Fibroblast of gingiva (primary cell): ENCODE measurements at regions not wholly inside any gene's neighbourhood (a gene's known extent, or its start where the extent isn't known, plus 50 kb on each side); places are given as distances from the start of the nearest gene placed in this dataset.

Experiments used
- DNase-seq: peaks from one replicate; pipeline ENCODE4 v3.0.0-alpha.2; 2011; ENCODE audit warnings: low read depth

DNA sequence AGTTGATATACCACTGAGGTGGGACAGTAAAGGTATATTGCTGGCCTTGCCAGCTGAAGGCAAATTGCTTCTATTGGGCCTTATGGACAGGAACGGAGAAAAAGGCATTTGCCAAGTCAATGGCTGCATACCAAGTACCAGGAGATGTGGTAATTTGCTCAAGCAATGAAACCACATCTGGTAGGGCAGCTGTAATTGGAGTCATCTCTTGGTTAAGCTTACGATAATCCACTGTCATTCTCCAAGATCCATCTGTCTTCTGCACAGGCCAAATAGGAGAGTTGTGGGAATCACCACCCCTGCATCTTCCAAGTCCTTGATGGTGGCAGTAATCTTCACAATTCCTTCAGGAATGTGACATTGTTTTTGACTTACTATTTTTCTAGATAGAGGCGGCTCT is 350.7 kb upstream of the ADAMTS5 start:
- DNase-seq = peak; percentile 58

DNA sequence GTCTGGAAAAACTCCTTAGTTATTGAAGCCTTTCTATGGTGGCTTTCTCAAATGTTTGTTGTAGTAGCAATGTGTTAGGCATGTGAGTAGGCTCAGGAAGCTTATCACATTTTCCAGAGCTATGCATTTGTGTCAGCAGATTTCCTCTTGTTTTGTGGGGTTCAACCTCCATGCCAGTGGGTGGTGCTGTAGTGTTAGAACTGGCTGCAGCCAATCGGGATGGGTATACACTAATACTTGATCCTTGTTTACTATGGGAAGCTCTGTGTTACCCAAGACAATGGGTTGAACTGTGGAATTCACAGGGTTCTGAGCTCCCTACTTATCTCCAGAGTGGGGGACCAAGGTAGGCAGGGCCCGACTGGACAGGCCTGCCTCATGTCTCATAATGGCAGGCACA is 348.5 kb upstream of the ADAMTS5 start:
- no peak for DNase-seq

DNA sequence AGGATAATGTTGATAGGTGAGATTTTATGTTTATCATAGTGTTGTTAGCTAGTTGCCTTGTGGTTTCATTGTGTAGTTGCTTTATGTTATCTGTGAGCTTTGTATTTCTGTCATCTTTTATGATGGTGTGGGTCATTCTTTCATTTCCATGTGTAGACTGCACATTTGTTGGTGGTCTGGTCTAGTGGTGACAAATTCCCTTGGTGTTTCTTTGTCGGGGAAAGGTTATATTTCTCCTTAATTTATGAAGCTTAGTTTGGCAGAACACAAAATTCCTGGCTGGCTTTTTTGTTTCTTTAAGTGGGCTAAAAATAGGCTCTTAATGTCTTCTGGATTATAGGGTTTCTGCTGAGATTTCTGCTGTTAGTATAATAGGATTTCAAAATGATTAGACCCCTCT is 347.2 kb upstream of the ADAMTS5 start:
- DNase-seq = no peak

DNA sequence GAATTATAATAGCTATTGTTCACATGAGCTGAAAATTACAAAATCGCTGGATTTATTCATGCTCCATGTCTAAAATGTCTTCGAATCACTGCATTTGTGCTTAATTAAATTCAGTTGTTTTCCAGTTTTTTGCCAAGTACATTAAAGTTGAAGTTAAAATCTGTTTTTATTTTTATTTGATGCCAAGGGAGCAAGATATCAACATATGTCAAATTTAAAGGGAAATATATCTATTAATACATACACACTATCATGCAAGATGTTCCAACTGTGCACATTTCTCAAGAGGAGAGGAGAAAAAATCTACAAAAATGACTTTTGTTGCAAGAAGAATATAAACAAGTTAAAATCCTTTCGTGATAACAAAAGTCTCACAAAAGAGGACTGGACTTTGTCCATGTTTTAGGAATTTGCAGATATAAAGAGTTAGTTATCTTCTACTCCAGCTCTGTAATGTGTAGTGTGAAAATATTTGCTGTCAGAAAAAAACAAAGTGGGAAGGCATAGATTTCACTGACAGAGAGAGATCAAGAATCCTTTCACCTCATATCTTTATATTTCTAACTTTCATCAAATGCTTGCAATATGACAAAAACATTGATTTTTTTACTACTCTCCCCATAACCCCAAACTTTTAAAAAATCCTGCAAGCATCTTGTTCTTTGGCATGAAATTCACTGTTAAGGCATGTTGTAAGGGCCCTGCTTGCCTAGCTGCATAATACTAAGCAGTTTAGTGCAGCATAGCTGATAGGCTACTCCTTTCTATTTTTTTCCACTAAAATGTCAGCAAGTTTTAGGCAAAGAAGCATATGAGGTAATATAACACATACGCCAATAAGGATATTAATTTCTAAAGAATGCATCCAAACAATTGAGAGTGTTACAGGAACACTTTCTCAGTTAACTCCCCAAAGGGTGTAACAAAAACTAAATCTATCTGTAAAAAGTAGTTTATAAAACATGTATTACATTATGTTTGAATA is 340.2 kb upstream of the ADAMTS5 start:
- peak; percentile 62 for DNase-seq

DNA sequence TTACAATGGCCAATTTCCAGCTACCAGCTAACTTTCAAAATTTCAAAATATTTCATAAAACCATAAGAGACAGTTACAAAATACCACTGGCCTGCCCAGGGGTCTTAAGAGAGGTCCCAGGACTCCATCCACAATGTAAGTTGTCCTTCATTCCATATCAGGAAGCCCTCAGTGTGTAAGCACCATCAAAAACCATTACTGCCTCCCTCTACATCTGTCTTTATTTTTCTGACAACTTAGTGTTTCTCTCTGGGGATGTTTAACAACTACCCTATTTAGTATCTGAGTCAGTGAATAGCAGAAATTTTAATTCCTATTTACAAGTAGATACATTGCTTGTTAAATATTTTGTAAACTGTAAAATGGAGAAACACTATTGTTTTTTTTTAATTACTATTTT is 339.3 kb upstream of the ADAMTS5 start:
- DNase-seq = no peak

DNA sequence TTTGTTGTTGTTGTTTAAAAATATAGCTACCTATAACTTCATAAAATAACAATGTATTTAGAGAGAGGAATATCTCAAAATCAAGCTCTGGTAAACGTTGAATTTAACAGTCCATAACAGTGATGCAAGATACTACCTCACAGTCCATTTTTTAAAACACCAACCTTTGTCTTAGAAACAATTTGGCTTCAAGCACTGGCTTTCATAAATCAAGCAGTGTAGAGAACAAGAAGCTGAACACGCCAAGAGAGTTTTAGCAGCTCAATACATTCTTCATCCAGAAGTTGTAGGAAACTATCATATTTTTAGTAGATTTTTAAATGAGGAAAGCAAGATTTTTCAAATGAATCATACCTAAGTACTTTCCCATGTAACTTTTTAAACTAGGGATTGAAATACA is 334.3 kb upstream of the ADAMTS5 start:
- DNase-seq = no peak

DNA sequence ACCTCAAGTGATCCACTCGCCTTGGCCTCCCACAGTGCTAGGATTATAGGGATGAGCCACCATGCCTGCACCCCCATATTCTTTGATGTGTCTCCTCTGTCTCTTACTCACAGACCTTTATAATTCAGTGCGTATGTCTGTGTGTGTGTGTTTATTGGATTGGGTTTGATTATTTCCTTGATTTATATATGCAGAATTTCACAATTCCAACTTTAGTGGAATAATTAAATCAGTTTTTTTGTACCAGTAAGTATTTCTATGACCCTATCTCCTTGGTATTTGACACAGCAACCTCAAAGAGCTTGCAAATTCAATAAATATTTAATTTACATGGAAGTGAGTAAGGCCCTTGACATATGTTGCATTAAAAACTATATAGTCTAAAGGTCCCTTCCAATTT is 333.9 kb upstream of the ADAMTS5 start:
- DNase-seq = peak; percentile 47

DNA sequence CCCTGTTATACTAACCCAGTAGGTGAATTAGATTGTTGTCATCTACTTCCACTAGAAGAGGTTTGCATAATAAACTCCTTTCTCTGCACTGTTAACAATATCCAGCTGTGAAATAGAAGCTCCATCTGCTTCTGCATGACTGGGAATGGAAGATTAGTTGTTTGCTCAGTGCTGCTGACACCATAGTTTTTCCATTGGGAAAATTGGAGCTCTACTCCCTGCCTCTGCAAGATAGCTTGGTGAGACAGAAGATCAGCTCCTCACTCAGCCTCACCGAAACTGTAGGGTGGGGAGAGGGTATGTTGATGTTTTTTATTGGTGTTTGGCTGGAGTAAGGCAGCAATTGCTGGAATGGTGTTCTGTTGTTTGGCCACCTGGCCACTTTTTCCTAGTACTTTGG is 331.6 kb upstream of the ADAMTS5 start:
- DNase-seq = peak; percentile 36

DNA sequence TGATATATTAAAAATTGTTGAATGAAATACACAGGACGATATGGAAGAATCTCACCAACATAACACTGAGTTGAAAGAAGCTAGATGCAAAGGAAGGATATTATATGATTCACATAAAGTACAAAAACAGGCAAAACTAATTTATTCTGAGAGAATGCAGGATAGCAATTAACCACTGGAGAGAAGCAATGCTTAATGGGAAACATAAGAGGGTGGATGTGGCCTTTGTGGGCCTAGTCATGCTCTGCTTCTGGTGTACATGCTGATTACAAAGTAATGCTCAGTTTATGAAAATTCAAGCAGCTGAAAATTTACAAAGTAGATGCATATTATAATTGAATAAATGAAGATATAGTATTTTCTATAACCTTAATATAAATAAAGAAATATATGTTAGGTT is 326.4 kb upstream of the ADAMTS5 start:
- no peak for DNase-seq

DNA sequence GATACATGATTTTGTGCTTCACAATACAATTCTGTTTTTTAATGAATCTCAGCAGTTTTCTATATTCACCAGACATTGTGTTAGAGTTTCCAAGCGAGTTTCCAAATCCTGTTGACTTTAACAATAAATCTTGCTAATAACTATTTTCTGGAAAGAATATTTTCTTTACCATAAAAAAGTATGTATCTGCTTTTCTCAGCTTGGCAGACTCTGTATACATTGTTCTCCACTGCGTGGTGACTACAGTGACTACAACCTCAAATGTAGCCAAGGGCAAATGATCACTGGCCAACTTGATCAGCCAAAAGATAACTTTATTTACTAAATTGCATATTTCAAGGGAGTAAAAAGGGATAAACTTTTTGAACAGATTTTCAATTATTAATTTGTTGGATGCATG is 325.9 kb upstream of the ADAMTS5 start:
- DNase-seq = no peak

DNA sequence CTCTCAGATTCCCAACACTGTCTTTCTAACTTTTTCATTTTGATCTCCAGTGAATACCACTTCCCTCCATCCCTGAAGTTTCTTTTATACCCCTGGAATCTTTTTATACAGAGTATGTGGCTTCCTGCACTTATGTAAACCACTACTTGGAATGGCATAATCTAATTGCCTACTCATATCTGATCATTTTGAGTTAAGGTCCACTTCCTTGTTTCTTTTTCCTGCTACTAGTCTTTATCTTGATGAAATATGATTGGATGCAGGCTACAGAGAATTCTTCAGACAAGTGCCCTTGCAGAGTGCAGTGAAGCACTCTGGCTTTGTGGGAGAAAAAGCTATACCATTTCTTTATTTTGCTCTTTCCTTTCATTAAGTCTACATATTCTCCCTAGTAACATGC is 325.3 kb upstream of the ADAMTS5 start:
- no peak for DNase-seq

DNA sequence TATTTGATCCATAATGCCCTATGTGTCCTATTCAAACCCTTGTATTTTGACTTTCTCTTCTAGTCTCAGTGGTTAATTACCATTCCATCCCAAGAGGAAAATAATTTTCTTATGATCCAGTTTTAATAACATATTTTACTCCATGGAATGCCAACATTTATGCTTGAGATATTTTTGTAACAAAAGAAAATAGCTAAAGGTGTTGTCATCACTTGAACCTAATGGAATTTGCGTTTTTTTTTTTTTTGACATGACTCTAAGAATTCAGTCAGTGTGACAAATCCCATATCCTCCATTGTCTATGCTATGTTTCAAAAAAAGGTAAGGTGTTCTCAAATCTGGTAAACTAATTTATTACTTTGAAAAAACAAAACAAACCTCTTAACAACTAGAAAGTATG is 324.1 kb upstream of the ADAMTS5 start:
- no peak for DNase-seq

DNA sequence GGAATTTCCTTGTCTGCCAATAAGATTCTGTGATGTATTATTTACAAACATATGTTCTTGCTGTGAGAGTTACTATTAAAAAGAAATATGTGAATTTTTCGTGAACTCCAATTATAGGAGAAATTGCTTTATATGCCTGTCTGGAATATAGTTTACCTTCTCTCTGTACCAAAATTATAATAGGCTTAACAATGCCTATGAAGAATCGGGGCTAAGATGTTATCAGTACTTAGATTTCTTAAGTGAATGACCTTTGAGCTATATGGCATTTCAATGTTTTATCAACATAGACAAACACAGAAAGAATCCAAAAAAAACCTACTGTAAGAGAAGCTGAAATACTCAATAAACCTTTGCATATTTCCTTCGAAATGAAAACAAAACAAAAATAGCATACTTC is 323.1 kb upstream of the ADAMTS5 start:
- no peak for DNase-seq

DNA sequence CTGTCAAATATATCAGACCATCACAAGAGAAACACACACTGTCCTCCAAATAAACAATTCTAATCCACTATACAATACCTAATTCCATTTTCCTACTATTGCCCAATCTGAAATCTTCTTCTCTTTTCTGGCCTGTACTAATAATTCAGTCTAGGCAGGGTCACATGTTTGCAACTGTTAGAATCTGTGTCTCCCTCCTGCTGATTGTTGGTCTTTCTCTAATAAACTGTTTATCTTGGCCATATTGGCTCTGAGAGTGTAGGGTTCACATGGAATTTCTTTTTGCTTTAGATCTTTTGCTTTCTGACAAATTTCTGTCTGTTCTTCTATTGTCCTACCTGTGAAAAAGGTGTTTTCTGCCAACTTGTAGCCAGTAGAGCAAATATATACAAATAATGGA is 319.9 kb upstream of the ADAMTS5 start:
- no peak for DNase-seq

DNA sequence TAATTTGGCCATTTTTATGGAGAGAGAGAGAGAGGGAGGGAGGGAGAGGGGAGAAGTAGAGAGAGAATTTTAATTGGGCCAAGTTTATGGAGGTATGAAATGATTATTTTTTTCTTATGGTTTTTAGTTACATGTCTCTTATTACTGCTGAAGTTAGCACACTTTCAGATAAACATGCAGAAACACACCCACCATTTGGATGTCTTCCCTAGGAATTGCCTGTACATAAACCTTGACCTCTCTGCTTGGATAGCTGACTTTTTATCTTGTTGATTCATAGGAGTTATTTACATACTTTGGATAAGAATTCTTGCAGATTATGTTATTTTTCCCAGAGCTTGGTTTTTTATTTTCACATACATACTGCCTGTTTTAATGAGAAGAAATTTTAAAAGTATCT is 310.2 kb upstream of the ADAMTS5 start:
- peak; percentile 14 for DNase-seq

DNA sequence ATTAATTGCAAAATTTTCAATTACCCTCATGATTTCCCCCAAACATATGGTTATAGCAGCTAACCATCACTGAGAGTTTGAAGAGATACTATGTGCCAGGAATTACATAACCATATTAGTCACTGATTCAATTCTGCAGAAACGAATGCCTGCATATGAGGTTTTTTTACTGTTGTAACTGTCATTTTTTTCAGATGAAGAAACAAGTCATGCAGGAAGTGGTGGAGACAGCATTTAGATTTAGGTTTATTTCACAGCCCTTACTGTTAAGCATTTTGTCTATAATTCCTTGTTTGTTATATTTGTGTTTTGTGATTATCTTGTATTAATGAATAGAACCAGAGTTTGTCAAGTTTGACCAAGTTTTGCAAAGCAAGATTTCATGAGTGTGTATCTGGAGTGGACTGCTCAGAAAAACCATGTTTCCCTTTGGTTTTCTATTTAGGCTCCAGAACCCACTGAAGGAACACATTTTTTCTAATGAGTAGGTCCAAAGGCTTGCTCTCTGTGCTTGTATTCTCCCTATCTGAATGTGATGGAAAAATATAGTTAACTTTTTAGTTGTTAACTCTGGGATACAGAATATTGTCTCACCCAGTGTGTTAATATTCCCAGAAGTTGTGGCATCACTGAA is 308.5 kb upstream of the ADAMTS5 start:
- DNase-seq = peak; percentile 44

DNA sequence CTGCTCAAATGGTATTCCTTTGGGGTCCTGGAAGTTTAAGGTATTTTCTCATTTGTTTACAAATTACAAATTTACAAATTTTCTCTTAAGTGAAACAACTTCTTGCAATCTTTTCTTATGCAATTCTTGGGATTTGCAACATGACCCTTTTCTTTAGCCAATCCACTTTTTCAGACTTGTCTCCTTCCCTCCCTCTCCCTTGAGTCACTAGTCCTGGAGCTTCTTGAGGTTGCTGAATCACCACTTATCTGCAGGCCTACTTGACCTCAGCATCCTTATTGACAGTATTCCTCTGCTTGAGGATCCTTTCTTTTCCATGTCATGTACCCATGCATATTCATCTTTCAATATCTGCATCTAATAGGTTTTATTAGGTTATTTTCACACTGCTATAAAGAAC is 302.8 kb upstream of the ADAMTS5 start:
- DNase-seq = peak; percentile 84

DNA sequence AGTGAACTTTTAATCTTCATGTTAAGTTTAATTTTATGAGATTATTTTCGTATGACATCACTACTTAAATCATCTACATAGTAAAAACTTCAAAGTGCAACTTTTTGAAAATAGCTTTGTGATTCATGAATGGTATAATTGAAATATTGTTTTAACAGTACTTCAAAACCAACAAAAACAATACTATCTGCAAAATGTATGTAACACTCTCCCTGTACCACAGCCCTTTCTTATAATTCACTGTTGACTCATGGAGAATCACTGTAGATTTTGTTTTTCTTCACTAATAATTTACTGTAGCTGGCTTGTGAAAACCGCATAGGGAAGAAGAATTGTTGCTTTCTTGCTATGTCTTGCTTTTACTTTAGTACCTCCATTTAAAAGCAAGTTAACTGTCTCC is 301.4 kb upstream of the ADAMTS5 start:
- no peak for DNase-seq

DNA sequence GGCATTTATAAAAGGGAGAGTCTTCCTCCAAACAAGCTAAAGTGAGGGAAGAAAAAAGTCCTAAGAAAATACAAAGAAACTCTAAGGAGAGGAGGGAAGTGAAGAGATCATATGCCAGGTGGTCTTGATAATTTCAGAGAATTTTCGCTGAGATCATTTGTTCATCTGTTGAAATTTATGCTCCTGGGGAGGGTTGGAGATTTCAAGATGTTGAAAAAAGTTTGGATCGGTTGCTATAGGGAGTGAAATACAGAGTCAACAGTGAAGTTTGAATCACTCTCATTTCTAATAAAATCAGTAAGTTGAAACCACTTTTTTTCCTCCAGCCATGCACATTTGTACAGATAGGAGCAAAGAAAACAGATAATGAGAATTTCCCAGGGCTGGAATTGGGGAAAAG is 299.1 kb upstream of the ADAMTS5 start:
- DNase-seq = no peak

DNA sequence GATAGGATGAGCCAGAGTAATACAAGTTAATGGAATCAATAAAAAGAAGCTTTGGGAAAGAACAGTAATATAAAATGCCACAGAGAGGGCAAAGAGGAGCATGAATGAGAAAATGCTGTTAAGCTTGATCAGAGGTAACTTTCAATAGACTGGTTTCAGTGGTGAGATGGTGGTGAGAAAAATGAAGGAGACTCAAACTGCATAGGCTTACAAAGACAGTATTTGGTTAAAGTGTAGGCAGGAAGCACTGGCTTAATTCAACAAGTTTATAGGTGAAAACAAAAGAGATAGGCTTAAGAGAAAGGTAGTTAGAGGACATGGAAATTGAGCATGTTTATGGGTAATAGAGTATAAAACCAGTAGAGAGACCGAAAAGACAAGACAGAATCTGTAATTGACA is 298.6 kb upstream of the ADAMTS5 start:
- DNase-seq = no peak

DNA sequence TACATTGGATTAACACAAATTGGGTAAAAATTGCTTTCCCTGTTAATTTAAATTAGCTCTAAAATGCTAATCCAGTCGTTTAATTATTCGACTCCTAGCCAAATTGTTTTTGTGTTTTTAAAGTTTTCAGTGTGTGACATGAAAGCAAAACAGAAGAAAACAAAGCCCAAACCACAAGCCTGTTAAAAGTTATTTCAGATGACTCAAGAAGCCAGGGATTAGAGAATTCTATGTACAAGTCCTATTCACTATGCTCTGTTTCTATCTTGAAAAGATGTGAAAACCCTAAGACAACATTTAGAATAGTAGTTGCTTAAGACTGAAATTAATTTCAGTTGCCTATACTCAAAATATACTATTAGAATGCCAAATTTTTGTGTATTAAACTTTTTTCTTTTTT is 294.8 kb upstream of the ADAMTS5 start:
- no peak for DNase-seq

DNA sequence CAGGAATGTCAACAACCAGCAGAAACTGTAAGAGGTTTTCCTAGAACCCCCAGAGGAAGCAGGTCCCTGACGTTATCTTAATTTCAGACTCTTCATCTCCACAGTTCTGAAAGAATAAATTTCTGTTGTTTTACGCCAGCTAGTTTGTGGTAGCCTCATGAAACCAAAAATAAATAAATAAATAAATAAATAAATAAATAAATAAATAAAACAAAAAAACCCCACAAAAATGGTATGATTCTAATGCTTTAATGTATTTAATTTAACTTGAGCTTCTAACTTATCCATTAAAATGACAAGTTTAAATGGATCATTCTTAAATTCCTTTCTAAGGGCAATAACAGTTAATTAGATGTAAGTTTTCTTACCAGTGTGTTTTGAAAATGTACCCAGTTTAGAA is 293.8 kb upstream of the ADAMTS5 start:
- no peak for DNase-seq

DNA sequence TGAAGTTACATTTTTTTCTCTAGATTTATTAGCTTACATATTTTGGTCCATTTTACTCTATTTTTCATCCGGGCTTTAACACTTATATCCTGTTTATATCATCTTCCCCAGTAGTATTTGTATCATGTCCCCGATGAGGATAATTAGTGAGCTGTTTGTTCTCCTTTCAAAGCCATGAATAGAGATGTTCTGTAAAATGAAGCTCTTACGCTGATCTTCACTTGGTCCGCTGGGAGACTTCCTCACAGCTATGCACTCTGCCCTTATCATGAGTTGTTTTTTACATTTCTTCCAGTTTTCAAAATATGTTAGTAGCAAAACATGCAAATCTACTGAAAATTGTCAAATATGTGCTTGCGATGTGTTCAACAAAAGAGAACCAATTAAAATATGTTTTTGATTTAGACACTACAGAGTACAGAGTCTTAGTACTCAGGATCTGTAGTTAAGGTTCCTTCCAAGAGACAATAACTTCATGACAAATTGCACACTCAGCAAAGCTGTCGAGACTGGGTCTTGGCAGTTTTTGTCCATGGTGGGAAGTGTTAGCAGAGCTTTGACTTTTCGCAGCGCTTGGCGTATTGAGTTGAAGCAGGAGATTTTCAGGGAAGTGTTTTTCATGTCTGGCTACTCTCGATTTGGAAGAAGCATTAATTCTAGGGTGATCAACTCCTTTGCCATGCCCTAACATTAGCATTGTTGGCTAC is 292.0 kb upstream of the ADAMTS5 start:
- no peak for DNase-seq
